ENCODE measurements at regions not wholly inside any gene's neighbourhood (a gene's known extent, or its start where the extent isn't known, plus 50 kb on each side); places are given as distances from the start of the nearest gene placed in this dataset.

- no peak for ATAC-seq
- no peak for TF ChIP-seq TOX (CRISPR knock-in tag; IDR thresholded peaks at IDR 0.05; ENCODE audit: borderline replicate concordance)
- TF ChIP-seq RARB (CRISPR knock-in tag; IDR thresholded peaks at IDR 0.05), result no peak
- TF ChIP-seq ZFP3 (CRISPR knock-in tag; IDR thresholded peaks at IDR 0.05), result no peak
- no peak for TF ChIP-seq TCF4 (CRISPR knock-in tag; IDR thresholded peaks at IDR 0.05; ENCODE audit: borderline replicate concordance)
- TF ChIP-seq GLIS3 (CRISPR knock-in tag; IDR thresholded peaks at IDR 0.05), result no peak
- TF ChIP-seq ZNF565 (CRISPR knock-in tag; conservative IDR thresholded peaks at IDR 0.05; ENCODE audit: low read depth), result no peak
- no peak for TF ChIP-seq CSDC2 (CRISPR knock-in tag; IDR thresholded peaks at IDR 0.05)
These were observed 654.8 kb downstream of the PRELID2 start for GRCh38 chr5:145180371-145180770.

- TF ChIP-seq ZNF565 (CRISPR knock-in tag; conservative IDR thresholded peaks at IDR 0.05; ENCODE audit: low read depth) (no peak), ISL1 (CRISPR knock-in tag; IDR thresholded peaks at IDR 0.05) (peak; percentile 66)
- no peak for ATAC-seq
These were observed 656.3 kb downstream of the PRELID2 start for GRCh38 chr5:145178641-145179523.

GRCh38 chr5:145176041-145176440 is 659.1 kb downstream of the PRELID2 start:
- TF ChIP-seq SNAI2 (CRISPR knock-in tag; IDR thresholded peaks at IDR 0.05) (no peak), ZNF70 (CRISPR knock-in tag; IDR thresholded peaks at IDR 0.05) (no peak), ZNF565 (CRISPR knock-in tag; conservative IDR thresholded peaks at IDR 0.05; ENCODE audit: low read depth) (no peak), ZFP3 (CRISPR knock-in tag; IDR thresholded peaks at IDR 0.05) (no peak), CREB5 (CRISPR knock-in tag; IDR thresholded peaks at IDR 0.05; ENCODE audit: low read depth) (no peak), ZC3H10 (CRISPR knock-in tag; IDR thresholded peaks at IDR 0.05) (no peak), ESRRG (CRISPR knock-in tag; IDR thresholded peaks at IDR 0.05) (no peak), TCF4 (CRISPR knock-in tag; IDR thresholded peaks at IDR 0.05; ENCODE audit: borderline replicate concordance) (no peak)
- ATAC-seq, result no peak

GRCh38 chr5:145166110-145166509 is 669.0 kb downstream of the PRELID2 start:
- TF ChIP-seq ZC3H10 (CRISPR knock-in tag; IDR thresholded peaks at IDR 0.05) (no peak), PPARA (CRISPR knock-in tag; IDR thresholded peaks at IDR 0.05; ENCODE audit: borderline replicate concordance) (no peak), TOX (CRISPR knock-in tag; IDR thresholded peaks at IDR 0.05; ENCODE audit: borderline replicate concordance) (no peak), ISL1 (CRISPR knock-in tag; IDR thresholded peaks at IDR 0.05) (no peak)
- no peak for ATAC-seq

GRCh38 chr5:145163876-145164275 is 671.3 kb downstream of the PRELID2 start:
- TF ChIP-seq ZNF70 (CRISPR knock-in tag; IDR thresholded peaks at IDR 0.05), result no peak
- TF ChIP-seq CSRNP3 (CRISPR knock-in tag; IDR thresholded peaks at IDR 0.05), result no peak
- no peak for TF ChIP-seq PPARA (CRISPR knock-in tag; IDR thresholded peaks at IDR 0.05; ENCODE audit: borderline replicate concordance)
- no peak for TF ChIP-seq ISL1 (CRISPR knock-in tag; IDR thresholded peaks at IDR 0.05)
- TF ChIP-seq CSDC2 (CRISPR knock-in tag; IDR thresholded peaks at IDR 0.05), result no peak
- TF ChIP-seq TCF4 (CRISPR knock-in tag; IDR thresholded peaks at IDR 0.05; ENCODE audit: borderline replicate concordance), result no peak
- no peak for ATAC-seq

GRCh38 chr5:145162626-145163025 is 672.5 kb downstream of the PRELID2 start:
- ATAC-seq, result no peak
- TF ChIP-seq ZFP3 (CRISPR knock-in tag; IDR thresholded peaks at IDR 0.05) (no peak), PPARA (CRISPR knock-in tag; IDR thresholded peaks at IDR 0.05; ENCODE audit: borderline replicate concordance) (no peak), CREB5 (CRISPR knock-in tag; IDR thresholded peaks at IDR 0.05; ENCODE audit: low read depth) (no peak), OSR1 (CRISPR knock-in tag; IDR thresholded peaks at IDR 0.05) (no peak), ZNF8 (CRISPR knock-in tag; IDR thresholded peaks at IDR 0.05) (no peak), POU6F1 (CRISPR knock-in tag; IDR thresholded peaks at IDR 0.05; ENCODE audit: borderline replicate concordance, low read depth) (no peak), ESRRG (CRISPR knock-in tag; IDR thresholded peaks at IDR 0.05) (no peak), ZC3H10 (CRISPR knock-in tag; IDR thresholded peaks at IDR 0.05) (no peak), TOX (CRISPR knock-in tag; IDR thresholded peaks at IDR 0.05; ENCODE audit: borderline replicate concordance) (no peak), PATZ1 (CRISPR knock-in tag; IDR thresholded peaks at IDR 0.05; ENCODE audit: borderline replicate concordance) (no peak), SNAI2 (CRISPR knock-in tag; IDR thresholded peaks at IDR 0.05) (no peak), ZFP30 (CRISPR knock-in tag; IDR thresholded peaks at IDR 0.05) (no peak), CSRNP3 (CRISPR knock-in tag; IDR thresholded peaks at IDR 0.05) (no peak), ARNTL (CRISPR knock-in tag; IDR thresholded peaks at IDR 0.05; ENCODE audit: borderline replicate concordance, low read depth) (no peak), ZNF565 (CRISPR knock-in tag; conservative IDR thresholded peaks at IDR 0.05; ENCODE audit: low read depth) (no peak), ISL1 (CRISPR knock-in tag; IDR thresholded peaks at IDR 0.05) (no peak)
